IPS DF 4.7 (cell line): ENCODE measurements at regions not wholly inside any gene's neighbourhood (a gene's known extent, or its start where the extent isn't known, plus 50 kb on each side); places are given as distances from the start of the nearest gene placed in this dataset.

Experiments used
- DNase-seq: peaks from one replicate; pipeline ENCODE4 v3.0.0-alpha.2; 2013; ENCODE audit warnings: low spot score; ENCODE audit errors: extremely low read depth

DNA sequence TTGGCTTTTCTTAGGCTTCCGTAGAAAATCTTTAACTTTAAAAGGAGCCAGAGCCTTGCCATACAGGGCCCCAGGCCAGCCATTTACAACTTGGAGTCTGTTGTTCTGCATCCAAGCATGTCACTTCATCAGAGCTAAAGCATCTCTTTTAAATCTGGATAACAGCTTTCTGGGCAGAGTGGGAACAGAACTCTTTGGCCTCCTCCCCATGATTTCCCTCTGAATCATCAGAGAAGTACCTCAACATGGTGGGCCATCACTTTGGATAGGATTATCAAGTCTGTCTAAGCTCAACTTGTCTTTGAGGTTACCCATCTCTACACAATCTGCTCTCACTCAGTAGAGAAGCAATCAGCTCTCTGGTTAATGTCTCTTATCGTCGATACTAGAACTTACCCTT, 170.9 kb downstream of the SLC6A15 start:
- no peak for DNase-seq

DNA sequence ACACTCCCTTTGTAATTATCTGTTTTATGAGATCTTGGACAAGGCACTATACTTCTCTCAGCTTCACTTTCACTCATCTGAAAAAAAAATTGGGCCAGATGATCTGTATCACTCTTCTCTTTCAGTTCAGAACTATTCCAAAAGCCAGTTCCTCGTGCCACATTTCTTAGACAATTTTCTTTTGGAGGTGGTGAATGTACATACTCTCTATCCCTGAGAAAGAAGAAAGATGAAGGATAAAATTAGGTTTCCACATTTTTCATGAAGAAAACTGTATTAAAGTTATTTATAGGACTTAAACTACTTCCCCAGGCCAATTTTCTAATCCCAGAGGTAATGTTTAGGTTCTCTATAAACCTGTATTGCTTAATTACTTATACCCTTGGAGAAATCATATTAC, 171.6 kb downstream of the SLC6A15 start:
- DNase-seq: no peak

DNA sequence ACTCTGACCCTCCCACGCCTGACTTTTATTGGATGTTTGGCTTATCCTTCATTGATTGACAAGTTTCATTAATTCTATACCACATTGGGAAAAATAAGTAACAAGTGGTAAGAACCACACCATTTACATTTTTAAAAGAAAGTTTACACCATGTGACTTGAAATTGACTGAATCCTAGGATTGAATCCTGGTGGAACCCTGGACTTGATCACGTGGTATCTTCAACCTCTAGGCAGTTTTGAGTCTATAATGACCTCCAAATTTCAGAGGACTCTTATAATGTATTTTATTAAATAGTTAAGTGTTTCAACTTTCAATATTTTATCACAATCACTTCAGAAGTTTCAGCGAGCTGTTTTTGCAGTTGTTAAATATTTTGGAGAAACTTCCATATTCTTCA, 172.0 kb downstream of the SLC6A15 start:
- no peak for DNase-seq

DNA sequence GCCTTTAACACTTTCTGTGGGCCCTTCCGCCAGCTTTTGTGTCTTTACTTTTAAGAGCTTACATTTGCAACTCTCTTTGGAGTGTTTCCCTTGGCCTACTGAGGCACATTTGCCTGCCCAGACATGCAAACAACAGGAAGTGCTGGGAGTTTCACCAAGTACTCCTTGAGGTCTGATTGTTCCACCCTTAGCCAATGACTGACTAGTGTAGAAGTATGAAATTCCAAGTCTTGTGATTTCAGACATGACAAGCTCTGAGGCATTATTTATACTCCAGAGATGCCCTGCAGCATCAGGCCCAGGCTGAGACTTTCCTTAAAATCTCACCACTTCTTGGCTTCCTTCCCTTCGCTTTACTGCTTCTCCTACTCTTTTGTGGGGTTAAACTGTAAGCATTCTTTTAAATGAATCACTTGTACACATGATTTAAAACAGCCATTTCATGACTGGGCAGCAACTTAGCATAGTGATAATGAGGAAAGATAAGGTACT, 174.1 kb downstream of the SLC6A15 start:
- DNase-seq: peak; percentile 41

DNA sequence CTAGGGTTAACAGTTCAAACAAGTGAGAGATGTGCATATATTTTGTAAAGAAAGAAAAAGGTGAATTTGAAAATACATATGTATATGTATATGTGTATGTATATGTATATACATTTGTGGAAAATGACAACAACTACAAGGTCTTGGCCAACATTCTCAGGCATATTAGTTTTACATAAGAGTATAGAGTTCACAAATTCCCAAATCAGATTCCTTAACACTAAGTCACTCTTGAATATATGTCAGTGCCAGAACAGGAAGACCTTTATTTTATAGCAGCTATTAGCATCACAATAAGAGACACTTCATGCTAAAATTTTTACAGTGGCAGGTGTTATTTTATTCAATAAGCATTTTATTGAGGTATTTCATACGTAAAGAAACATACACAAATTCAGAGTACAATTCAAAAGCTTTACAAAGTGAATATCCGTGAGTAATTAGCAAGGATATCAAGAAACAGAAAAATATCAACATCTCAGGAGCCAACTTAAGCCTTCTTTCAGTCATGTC, 179.7 kb downstream of the SLC6A15 start:
- no peak for DNase-seq

DNA sequence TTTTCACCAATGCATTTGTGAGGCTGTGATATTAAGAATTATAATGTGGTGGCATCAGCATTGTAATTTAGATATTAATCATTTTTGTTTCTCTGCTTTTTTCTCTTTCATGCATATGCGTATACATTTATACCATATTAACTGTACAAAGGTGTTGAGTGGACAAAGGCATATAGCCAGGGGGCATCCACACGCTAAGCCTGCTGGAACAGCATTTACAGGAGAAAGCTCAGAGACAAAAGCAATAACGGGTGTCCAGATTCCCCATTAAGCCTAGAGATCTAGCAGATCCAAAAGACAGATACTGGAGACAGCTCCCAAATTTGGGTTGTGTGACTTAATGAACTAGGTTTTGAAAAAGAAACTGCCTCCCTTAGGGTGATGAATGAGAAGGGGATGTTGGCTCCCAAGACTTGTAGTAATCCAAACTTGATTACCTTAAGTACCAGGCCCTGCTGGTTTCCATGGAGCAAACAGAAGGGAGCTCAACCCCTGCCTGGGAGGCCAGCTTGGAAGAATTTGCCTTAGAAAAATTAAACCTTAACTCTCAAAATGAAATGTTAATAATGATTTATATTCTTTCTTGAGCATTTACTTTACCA, 181.9 kb downstream of the SLC6A15 start:
- no peak for DNase-seq

DNA sequence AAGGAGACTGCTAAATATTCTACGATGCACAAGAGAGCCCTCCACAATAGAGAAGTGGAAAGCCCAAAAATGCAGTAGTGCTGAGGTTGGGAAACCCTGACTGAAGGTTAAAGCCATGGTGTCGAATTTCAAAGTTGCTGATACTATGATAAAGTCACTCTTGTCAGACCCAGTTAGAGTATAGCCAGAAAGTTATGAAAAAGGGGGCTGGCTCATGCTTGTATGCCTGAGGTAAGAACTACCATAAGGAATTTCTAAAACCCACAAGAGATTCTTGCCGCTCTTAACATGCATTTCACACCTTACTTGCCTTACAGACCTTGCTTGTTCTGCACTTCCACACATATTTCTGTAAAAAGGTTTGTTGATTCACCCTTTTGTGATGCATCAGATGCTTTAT, 184.6 kb downstream of the SLC6A15 start:
- DNase-seq: no peak

DNA sequence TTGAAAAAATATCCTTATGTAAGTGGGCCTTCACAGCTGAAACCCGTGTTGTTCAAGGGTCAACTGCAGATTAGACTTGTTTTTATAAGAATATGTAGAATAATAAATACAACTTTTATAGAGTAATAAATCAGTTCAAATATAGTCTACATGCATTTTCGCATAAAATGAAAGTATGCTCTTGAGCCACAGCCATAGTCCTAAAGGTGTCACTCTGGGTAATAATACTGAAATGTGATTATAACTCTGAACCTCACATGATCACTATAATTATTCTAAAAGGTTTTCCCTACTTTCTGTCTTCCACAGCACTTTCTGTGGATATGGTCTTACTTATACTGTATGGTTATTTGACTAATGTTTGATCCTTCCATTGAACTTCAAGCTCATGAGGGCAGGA, 185.8 kb downstream of the SLC6A15 start:
- DNase-seq: no peak

DNA sequence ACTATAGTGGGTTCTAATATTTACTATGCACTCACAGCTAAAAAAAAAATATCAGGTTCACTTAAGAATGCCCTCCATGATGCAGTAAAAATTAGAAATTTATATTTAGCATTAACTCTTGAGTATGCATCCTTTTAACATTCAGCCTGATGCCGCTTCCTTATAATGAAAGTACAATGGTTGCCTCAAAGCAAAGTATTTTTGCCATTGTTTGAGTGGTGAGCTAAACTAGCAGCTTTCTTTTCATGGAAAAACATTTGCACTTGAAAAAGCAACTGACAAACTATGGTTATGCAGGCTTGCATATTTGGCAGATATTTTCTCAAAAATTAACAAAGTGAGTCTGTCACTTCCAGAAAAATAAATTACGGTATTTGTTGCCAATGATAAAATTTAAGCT, 188.6 kb downstream of the SLC6A15 start:
- no peak for DNase-seq

DNA sequence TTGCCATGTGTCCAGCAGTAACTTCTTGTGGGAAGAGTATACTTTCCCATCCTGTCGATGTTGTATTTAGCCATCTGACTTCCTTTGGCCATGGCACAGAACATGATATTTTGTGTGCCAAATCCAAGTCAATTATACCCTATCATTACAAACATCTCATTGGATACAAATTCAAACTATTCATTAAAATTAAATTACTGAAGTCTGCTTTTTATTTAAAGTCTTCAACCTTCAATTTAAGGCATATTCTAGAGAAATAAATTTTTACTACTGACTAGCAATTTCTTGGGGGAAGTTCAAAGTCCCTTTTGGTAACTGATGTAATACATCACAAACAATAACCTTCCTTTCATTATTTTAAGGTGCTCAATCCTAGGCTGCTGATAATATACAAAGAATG, 192.6 kb downstream of the SLC6A15 start:
- DNase-seq: no peak

DNA sequence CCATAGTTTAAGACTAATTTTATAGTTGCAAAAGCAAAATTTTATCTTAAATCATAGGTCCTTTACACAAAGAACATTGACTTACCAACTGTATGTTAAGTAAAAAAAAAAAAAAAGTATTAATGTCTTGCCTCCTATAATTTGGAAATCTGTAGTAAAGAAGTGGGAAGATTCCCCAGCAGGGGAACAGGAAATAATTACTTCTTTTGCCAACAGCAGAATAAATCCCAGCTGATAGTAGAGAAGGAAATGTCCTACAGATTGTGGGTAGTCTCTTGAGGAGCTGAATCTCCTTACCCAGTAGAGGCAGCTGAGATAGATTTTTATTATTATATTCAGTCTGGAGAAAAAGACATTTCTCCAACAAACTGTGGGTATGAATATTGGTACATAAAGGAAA, 193.7 kb downstream of the SLC6A15 start:
- no peak for DNase-seq

DNA sequence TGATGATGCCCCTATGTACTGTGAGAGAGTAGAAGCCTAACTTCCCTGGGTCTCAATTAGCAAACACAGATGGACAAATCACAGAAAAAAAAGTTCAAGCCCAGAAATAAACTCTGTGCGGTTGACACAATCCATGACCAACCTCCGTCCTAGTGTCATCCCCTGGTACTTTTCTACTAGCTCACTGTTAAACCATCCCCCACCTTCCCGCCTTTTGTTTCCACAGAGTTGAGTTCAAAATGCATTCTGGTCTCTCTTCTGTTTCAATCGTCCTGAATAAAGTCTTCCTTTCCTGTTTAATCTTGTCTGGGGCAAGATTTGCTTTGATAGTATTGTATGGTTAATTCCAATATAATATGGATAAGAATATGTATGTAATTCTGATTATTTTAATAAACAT, 199.9 kb downstream of the SLC6A15 start:
- no peak for DNase-seq

DNA sequence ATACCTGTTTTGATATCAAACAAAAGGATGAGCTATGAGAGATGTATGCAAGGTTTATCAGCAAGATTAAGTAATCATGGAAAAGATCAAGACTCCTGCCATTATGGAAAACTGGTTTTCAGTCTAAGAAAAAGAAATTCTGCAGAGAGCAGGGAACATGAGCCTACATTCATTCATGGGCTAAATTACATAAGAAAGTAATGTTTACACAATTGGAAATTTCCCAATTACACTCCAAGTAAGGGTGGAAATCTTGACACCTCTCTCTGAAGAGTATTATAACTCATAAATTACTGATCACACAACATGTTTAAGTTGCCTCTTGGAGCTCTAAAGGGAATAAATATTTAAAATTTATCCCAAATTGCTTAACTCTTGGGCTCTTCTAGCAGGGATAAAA, 206.2 kb downstream of the SLC6A15 start:
- no peak for DNase-seq

DNA sequence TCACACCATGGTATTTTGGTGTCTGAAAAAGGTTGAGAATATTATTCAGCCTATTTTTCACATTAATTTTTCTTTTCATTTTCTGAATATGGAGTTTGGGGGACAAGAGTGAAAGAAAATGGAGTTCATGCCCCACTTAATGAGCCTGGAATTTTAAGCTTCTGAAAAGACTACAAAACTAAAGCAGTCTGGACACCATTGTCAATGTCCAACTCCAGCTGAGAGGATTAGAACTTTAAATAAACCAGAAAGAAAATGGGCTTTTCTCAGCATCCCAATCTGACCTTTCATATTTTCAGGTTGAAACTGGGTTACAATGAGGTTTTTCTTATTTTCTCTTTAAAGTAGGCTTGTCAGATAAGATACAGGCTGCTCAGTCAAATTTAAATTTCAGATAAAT, 207.7 kb downstream of the SLC6A15 start:
- no peak for DNase-seq

DNA sequence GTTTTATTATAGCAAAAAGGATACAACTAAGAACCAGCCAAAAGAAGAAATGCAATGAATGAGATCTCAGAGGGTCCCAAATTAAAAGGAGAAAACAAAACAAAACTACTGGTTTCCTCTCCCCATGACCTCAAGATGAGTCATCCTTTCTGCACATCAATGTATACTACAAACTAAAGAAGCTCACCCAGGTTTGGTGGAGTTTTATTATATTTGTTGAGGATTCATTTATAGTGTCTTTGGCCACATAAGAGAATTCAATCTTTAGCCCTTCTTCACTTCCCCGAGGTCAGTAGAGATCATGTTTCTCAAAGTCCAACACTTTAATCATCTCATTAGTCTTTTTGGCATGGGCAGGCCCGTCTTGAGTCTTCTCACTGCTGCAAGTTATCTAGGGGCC, 210.6 kb downstream of the SLC6A15 start:
- DNase-seq: no peak

DNA sequence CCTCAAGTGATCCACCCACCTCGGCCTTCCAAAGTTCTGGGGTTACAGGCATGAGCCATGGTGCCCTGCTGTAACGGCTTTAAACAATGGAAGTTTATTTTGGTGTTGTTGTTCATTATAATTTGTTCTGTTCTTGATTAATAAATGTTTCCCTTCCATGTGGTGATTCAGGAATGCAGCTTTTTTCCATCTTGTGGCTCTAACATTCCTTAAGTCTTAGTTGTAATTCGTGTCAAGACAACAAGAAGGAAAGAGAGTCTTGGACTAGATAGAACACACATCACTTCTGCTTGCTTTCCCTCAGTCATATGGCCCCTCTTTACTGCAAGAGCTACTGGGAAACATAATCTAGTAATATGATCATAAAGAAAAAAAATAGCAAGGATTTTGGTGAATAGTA, 211.6 kb downstream of the SLC6A15 start:
- no peak for DNase-seq

DNA sequence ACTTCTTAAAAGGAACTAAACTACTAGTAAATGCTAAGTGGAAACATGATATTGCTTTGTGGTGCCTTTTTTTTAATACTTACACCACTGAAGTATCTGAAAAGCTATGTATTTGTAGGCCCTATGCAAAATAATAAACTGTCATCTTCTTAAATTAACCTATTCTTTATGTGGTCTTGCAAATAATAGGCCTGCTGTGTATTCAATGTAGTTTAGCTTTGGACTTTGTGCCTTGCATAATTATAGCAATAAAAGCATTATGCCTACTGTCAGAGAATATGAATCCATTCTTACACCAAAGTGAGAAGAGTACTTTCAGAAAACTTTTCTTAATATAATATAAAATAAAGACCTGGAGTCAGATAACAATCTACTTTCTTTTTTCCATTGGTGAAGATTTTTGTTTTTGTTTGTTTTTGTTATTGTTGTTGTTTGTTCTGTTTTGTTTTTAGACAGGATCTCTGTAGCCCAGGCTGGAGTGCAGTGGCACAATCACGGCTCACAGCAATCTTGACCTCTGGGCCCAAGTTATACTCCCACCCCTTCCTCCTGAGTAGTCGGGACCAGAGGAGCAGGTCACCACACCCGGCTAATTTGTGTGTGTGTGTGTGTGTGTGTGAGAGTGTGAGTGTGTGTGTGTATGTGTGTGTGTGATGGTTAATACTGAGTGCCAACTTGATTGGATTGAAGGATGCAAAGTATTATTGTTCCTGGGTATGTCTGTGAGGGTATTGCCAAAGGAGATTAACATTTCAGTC, 213.8 kb downstream of the SLC6A15 start:
- no peak for DNase-seq

DNA sequence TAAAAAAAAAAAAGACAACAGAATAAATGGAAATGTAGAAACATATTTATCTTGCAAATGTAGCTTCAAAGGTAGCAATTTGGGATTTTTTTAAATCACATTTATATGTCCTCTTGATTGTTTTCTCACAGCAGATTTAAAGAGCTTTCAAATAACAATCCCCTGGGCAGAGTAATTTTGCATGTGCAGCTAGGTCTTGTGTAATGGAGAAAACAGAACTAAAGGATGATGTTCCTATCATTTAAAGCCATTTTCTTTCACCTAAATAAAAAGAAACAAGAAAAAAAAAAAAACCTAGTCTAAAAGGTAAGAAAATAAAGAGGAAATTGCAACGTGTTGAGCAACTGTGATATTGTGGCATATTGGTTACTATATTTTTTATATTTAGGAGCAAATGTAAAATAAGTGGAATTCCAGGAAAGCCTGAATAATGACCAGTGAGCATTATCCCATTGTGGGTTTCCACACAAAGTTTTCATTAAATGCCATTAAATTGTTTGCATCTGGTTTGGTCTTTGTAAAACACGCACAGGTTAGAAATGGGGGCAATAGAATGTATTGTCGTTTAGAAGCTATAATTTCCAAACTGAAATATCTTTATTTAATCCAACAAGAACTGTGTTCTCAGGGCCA, 215.6 kb downstream of the SLC6A15 start:
- no peak for DNase-seq

DNA sequence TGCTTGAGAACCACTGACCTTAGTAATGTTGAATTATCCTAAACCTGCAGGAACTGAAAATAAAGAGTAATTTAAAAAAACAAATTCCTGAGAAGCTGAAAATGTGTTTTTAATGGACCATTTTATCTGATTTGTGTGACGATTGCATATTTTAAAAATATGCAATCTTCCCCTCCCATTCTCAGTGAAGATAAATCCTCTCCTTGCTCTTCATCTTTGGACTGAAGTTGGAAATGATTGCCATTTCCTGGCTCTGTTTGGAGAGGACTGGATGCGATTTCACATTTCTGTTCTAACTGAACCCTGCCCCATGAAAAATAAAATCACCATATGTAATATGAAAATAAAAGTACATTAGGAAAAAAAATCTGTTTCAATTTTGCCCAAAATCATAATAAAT, 216.3 kb downstream of the SLC6A15 start:
- DNase-seq: no peak

DNA sequence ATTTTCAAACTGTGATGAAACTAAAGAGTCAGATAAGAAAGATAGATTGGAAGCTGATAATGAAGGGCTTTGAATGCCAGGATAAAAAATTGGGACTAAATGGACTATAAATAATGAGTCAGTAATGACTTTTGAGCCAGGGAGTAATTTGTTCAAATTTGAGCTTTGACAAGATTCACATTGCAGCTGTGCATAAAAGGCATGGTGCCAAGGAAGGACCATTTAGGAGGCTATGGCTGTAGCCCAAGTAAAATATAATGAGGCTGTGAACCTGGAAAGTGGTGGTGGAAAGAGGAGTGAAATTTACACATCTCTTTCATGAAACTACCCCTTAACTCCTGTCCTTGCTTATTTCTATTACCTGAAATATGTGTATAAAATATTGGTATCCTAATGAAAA, 218.5 kb downstream of the SLC6A15 start:
- DNase-seq: no peak

DNA sequence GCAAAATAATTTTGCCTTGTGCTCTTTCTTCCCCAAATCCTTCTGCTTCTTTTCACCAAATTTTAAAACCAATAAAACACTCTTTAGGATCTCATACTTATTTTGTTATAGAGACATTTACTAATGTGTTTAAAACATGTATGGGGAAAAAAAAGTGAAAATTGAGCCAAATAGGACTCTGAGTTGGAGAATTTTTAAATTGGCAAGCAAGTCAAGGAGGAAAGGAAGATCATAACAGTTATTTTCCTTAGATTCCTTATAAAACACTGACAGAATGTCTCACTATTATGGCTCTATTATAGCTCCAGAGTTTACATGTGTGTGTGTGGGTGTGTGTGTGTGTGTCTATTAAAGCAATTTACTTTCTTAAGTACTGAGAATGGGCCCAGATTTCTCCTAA, 220.5 kb downstream of the SLC6A15 start:
- DNase-seq: no peak

DNA sequence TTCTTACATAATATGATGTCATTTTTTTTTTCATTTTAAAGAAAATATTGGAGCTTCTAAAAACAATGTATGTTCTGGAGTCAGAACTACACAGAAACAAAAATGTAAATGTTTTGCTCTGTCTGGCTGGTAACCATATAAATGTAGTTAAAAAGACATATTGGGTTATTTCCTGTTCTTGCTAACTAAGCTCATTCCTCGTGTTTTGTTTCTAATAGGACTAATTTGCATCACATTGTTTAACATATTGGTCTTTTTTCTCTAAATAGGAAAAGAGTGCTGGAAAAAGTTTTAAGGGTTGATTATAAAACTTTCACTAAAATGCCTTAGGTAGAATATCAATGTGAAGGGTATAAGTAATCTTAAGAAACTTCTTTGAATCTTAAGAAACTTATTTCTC, 221.3 kb downstream of the SLC6A15 start:
- no peak for DNase-seq

DNA sequence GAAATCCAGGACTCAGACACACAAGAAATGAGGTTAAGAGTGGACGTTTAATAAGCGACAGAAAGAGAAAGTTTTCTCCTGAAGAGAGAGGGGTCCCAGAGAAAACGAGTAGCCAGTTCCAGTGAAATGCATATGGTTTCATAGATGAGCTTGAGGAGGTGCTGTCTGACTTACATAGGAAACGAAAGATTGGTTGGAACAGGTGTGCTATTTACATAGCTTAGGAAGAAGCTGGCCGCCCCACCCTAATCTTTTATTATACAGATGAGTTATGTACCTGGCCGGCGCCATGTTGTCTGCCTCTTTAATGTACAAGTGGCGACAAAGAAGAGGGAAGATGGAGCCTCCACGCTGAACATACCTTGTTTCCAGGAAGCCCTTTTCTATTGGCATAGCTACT, 223.0 kb downstream of the SLC6A15 start:
- no peak for DNase-seq
